DND-41 (cell line): ENCODE measurements at regions not wholly inside any gene's neighbourhood (a gene's known extent, or its start where the extent isn't known, plus 50 kb on each side); places are given as distances from the start of the nearest gene placed in this dataset.

Experiments
- ATAC-seq: fragments of 200-7000 bp; cut with Tn5 transposase; 3 replicates; pipeline ENCODE4 v1.9.1; 2021; ENCODE audit warnings: low read depth; ENCODE audit not compliant: insufficient read depth
- DNase-seq: peaks from one replicate; pipeline ENCODE4 v3.0.0-alpha.2; 2020
- H2AFZ ChIP-seq: 2 replicates; pipeline ENCODE4 v1.6.0; 2012; ENCODE audit warnings: low read depth, low read length
- H3K27ac ChIP-seq: 2 replicates; pipeline ENCODE4 v1.5.1; 2012; ENCODE audit warnings: low read length, inconsistent platforms
- H3K27me3 ChIP-seq: fragments of 200-600 bp; sonication (generic); 2 replicates; pipeline ENCODE4 v1.6.0; 2012; ENCODE audit warnings: low read length, mild to moderate bottlenecking, inconsistent platforms; ENCODE audit not compliant: insufficient read depth, poor library complexity
- H3K36me3 ChIP-seq: 2 replicates; pipeline ENCODE4 v1.5.1; 2012; ENCODE audit warnings: low read length, inconsistent platforms; ENCODE audit not compliant: insufficient read depth
- H3K4me1 ChIP-seq: 2 replicates; pipeline ENCODE4 v1.5.1; 2012; ENCODE audit warnings: mild to moderate bottlenecking, low read length; ENCODE audit not compliant: insufficient read depth
- H3K4me2 ChIP-seq: 2 replicates; pipeline ENCODE4 v1.6.0; 2012; ENCODE audit warnings: mild to moderate bottlenecking, moderate library complexity, low read length, inconsistent platforms; ENCODE audit not compliant: insufficient read depth
- H3K4me3 ChIP-seq, 2 experiments: fragments of 200-600 bp in 1 of 2; shearing (Covaris generic) in 1 of 2; 2 replicates each; pipeline ENCODE4 v1.5.1; 2012 to 2016; ENCODE audit warnings: inconsistent platforms in 2 of 2, low read length in 2 of 2, mild to moderate bottlenecking in 2 of 2, low read depth in 1 of 2, moderate library complexity in 1 of 2
- H3K79me2 ChIP-seq: 2 replicates; pipeline ENCODE4 v1.6.0; 2012; ENCODE audit warnings: low read length, inconsistent platforms; ENCODE audit not compliant: insufficient read depth
- H3K9ac ChIP-seq: 2 replicates; pipeline ENCODE4 v1.6.0; 2012; ENCODE audit warnings: low read depth, mild to moderate bottlenecking, inconsistent platforms, low read length, moderate library complexity
- H3K9me3 ChIP-seq: 2 replicates; pipeline ENCODE4 v1.5.1; 2012; ENCODE audit warnings: low read length, moderate library complexity, mild to moderate bottlenecking, inconsistent platforms; ENCODE audit not compliant: insufficient read depth, severe bottlenecking
- H4K20me1 ChIP-seq: 2 replicates; pipeline ENCODE4 v1.6.0; 2012; ENCODE audit warnings: low read length; ENCODE audit not compliant: insufficient read depth
- CTCF ChIP-seq: IDR thresholded peaks from 2 replicates; pipeline ENCODE4 v1.5.1; 2012; ENCODE audit warnings: borderline replicate concordance, low read length, moderate library complexity, mild to moderate bottlenecking; ENCODE audit not compliant: poor library complexity, severe bottlenecking; ENCODE audit errors: extremely low read depth
- EZH2 ChIP-seq: IDR thresholded peaks from 3 replicates; pipeline ENCODE4 v1.6.1; 2012; ENCODE audit warnings: borderline replicate concordance, low read depth, mild to moderate bottlenecking, moderate library complexity, low read length, inconsistent platforms; ENCODE audit not compliant: severe bottlenecking

- ATAC-seq (no peak), DNase-seq (no peak)
- no peak overlapping the region for H3K27ac ChIP-seq
- no peaks in the 10 kb centered on the region for H3K4me1 ChIP-seq
- H3K9me3 ChIP-seq = no peaks in the 10 kb centered on the region
- H2AFZ ChIP-seq = no peak overlapping the region
- H3K27me3 ChIP-seq = no peaks in the 10 kb centered on the region
- TF ChIP-seq EZH2 = no peak
- no peak for TF ChIP-seq CTCF
- no peak overlapping the region for H3K9ac ChIP-seq
- H3K36me3 ChIP-seq = no peaks in the 10 kb centered on the region
- H3K4me3 ChIP-seq = no peak overlapping the region
- no peak overlapping the region for H3K4me2 ChIP-seq
- H4K20me1 ChIP-seq = no peaks in the 10 kb centered on the region
- H3K79me2 ChIP-seq = no peaks in the 10 kb centered on the region
These were observed 754.4 kb upstream of the IGFBP3 start for GRCh38 chr7:46675456-46675855.

- no peak overlapping the region for H3K4me3 ChIP-seq
- H2AFZ ChIP-seq = no peak overlapping the region
- no peak overlapping the region for H3K4me2 ChIP-seq
These were observed 751.8 kb upstream of the IGFBP3 start for GRCh38 chr7:46672861-46673260.

GRCh38 chr7:46671108-46671769 is 750.2 kb upstream of the IGFBP3 start:
- Histone ChIP-seq H3K27me3 (no peaks in the 10 kb centered on the region), H4K20me1 (no peaks in the 10 kb centered on the region), H3K4me1 (no peaks in the 10 kb centered on the region), H3K9me3 (peaks cover 2% of the 10 kb centered on the region), H3K4me2 (no peak overlapping the region), H3K27ac (no peak overlapping the region), H2AFZ (no peak overlapping the region), H3K4me3 (no peak overlapping the region), H3K9ac (no peak overlapping the region), H3K79me2 (no peaks in the 10 kb centered on the region), H3K36me3 (no peaks in the 10 kb centered on the region)
- ATAC-seq = no peak
- no peak for TF ChIP-seq CTCF
- TF ChIP-seq EZH2 = no peak
- no peak for DNase-seq

More at GRCh38 chr7:46672861-46673260, 751.8 kb upstream of the IGFBP3 start:
- ATAC-seq = no peak
- no peaks in the 10 kb centered on the region for H3K79me2 ChIP-seq
- H4K20me1 ChIP-seq = no peaks in the 10 kb centered on the region
- no peak for DNase-seq
- H3K27ac ChIP-seq = no peak overlapping the region
- peaks cover 2% of the 10 kb centered on the region for H3K9me3 ChIP-seq
- H3K9ac ChIP-seq = no peak overlapping the region
- H3K4me1 ChIP-seq = no peaks in the 10 kb centered on the region
- TF ChIP-seq EZH2 (no peak), CTCF (no peak)
- no peaks in the 10 kb centered on the region for H3K27me3 ChIP-seq
- no peaks in the 10 kb centered on the region for H3K36me3 ChIP-seq

GRCh38 chr7:46669028-46669427 is 748.0 kb upstream of the IGFBP3 start:
- H3K4me2 ChIP-seq = no peak overlapping the region
- no peak overlapping the region for H2AFZ ChIP-seq
- ATAC-seq (no peak), DNase-seq (no peak)
- H3K4me1 ChIP-seq = no peaks in the 10 kb centered on the region
- TF ChIP-seq EZH2 = no peak
- TF ChIP-seq CTCF = no peak
- H3K27ac ChIP-seq = no peak overlapping the region
- no peaks in the 10 kb centered on the region for H3K27me3 ChIP-seq
- H3K9ac ChIP-seq = no peak overlapping the region
- H3K36me3 ChIP-seq = no peaks in the 10 kb centered on the region
- no peaks in the 10 kb centered on the region for H4K20me1 ChIP-seq
- no peaks in the 10 kb centered on the region for H3K79me2 ChIP-seq
- peaks cover 2% of the 10 kb centered on the region for H3K9me3 ChIP-seq
- H3K4me3 ChIP-seq = no peak overlapping the region
